Panc1 (cell line): ENCODE measurements at regions not wholly inside any gene's neighbourhood (a gene's known extent, or its start where the extent isn't known, plus 50 kb on each side); places are given as distances from the start of the nearest gene placed in this dataset.

Experiments
- CTCF ChIP-seq: fragments of 450-650 bp; IDR thresholded peaks from 2 replicates; pipeline ENCODE4 v1.5.1; 2017; ENCODE audit warnings: mild to moderate bottlenecking
- SIN3A ChIP-seq: IDR thresholded peaks from 2 replicates; pipeline ENCODE4 v1.6.1; 2012; ENCODE audit warnings: low read depth, mild to moderate bottlenecking, low read length, moderate library complexity, borderline replicate concordance; ENCODE audit not compliant: insufficient read depth

- no peak for TF ChIP-seq CTCF
- no peak for TF ChIP-seq SIN3A
These were observed 55.4 kb upstream of the PPP1CB start for GRCh38 chr2:28696261-28696660.
